Mononuclear cell (primary cell): ENCODE measurements at regions not wholly inside any gene's neighbourhood (a gene's known extent, or its start where the extent isn't known, plus 50 kb on each side); places are given as distances from the start of the nearest gene placed in this dataset.
"Not testable (repeated sequence)": the region's sequence is repeated elsewhere in the genome, so short reads cannot be mapped to it uniquely, and the experiment has no call there.

Experiments used
- H3K27me3 ChIP-seq: 2 replicates; pipeline ENCODE4 v1.6.0; 2011; ENCODE audit warnings: low read length, control low read depth; ENCODE audit not compliant: insufficient read depth
- H3K4me1 ChIP-seq: 2 replicates; pipeline ENCODE4 v1.5.1; 2011; ENCODE audit warnings: mild to moderate bottlenecking, low read length, control low read depth; ENCODE audit not compliant: insufficient read depth
- H3K4me3 ChIP-seq: 2 replicates; pipeline ENCODE4 v1.5.1; 2011; ENCODE audit warnings: mild to moderate bottlenecking, low read length, moderate library complexity
- H3K9me3 ChIP-seq: 2 replicates; pipeline ENCODE4 v1.5.1; 2011; ENCODE audit warnings: low read depth, mild to moderate bottlenecking, control low read depth, low read length

GRCh38 chr4:189809241-189809735 is 131.4 kb upstream of the FRG1 start:
- no peaks in the 10 kb centered on the region for H3K27me3 ChIP-seq
- H3K9me3 ChIP-seq: no peaks in the 10 kb centered on the region
- H3K4me1 ChIP-seq: no peaks in the 10 kb centered on the region
- no peak overlapping the region for H3K4me3 ChIP-seq

DNA sequence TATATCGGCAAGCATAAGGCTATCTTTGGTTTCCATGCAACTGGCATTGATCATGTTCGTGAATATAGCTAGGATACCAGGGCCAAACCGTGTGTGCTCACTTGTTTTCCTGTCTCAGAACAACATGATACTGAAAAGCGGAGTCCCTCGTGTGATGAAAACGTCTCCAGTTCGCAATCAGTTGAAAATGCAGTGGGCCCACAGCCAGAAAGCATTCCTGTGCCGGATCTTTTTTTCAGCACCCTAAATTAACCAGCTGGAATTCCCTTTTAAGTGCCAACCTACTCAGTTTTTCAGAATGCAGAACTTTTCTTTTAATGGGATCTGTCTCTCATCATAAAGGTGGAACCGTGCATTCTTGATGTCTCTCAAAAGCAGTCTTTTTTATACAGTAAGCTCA is 130.8 kb upstream of the FRG1 start:
- Histone ChIP-seq H3K4me3 (no peak overlapping the region), H3K4me1 (no peaks in the 10 kb centered on the region), H3K9me3 (no peaks in the 10 kb centered on the region), H3K27me3 (no peaks in the 10 kb centered on the region)

- H3K4me1 ChIP-seq, H3K4me3 ChIP-seq, H3K9me3 ChIP-seq, H3K27me3 ChIP-seq: not testable (repeated sequence)
Observed at GRCh38 chr4:189810318-189811181, 130.1 kb upstream of the FRG1 start.

DNA sequence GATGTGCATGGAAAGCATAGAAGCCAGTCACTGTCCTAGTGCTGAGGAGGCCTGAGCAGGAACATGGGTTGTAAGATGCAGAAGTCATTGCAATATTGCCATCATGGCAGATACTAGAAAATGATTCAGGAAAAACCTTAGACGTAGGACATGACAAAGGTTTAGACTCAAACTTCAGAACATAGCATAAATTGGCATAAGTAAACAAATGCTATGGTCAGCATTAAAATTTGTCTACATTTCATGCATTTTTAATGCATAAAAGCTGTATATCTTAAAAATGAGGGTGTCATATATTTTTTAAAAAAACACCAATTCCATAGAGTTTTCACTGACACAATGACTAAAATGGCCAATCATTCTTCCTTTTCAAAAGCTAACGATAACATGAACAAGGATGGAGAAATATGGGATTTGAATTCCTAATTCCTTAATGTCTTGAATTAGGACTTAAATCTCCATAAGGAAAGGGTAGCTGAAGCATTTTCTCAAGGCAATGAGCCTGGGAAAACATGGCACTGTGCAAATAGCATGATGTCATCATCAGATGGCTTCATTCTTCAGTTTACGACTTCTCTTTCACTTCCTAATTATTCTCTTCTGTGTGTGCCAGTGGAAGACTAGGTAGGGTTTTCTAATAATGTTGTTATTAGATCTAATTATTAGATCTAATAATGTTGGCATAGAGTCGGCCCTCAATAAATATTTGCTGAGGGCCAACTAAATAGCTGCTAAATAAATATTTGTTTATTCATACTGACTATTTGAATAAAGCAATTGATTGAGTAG is 125.1 kb upstream of the FRG1 start:
- Histone ChIP-seq H3K4me3 (no peak overlapping the region), H3K9me3 (no peaks in the 10 kb centered on the region), H3K4me1 (no peaks in the 10 kb centered on the region), H3K27me3 (no peaks in the 10 kb centered on the region)

DNA sequence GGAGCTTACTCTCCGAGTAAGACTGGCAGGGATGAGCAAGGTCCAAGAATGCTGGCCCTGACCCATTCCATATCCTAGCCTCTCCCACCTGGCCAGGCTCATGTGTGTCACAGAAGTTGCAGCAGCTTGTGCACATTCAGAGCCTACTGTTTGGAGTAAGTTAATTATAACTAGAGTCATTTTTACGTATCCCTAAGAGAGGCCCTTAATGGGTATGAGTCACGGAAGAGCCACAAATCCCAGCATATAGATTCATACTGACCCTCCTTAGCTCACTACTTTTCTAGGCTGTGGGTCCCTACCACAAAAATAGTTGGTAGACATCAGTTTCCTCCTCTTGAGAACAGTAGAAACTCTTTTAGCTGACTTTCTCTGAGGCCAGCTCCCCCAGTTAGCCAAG is 118.3 kb upstream of the FRG1 start:
- Histone ChIP-seq H3K4me1 (no peaks in the 10 kb centered on the region), H3K4me3 (no peak overlapping the region), H3K27me3 (no peaks in the 10 kb centered on the region), H3K9me3 (no peaks in the 10 kb centered on the region)

GRCh38 chr4:189823591-189823990 is 117.1 kb upstream of the FRG1 start:
- H3K27me3 ChIP-seq: no peaks in the 10 kb centered on the region
- no peaks in the 10 kb centered on the region for H3K4me1 ChIP-seq
- H3K4me3 ChIP-seq: no peak overlapping the region

DNA sequence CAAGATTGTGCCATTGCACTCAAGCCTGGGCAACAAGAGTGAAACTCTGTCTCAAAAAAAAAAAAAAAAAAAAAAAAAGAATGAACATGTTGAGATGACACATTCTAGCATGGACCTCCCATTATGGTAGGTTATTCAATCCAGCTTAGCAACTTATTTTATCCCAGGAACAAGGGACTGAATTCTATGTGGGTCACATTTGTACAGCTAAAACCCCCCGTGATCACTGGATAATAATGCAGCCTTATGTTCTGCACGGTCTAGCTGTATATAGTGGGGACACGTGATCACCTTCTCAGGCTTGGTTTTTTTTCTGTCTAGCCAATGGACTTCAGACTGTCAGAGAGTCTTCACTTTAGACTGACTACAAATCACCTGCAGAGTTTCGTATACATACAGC is 115.2 kb upstream of the FRG1 start:
- no peaks in the 10 kb centered on the region for H3K27me3 ChIP-seq
- H3K4me1 ChIP-seq: no peaks in the 10 kb centered on the region
- H3K9me3 ChIP-seq: no peaks in the 10 kb centered on the region
- no peak overlapping the region for H3K4me3 ChIP-seq

More at GRCh38 chr4:189823591-189823990, 117.1 kb upstream of the FRG1 start:
- no peaks in the 10 kb centered on the region for H3K9me3 ChIP-seq

- H3K4me1 ChIP-seq: no peaks in the 10 kb centered on the region
- no peaks in the 10 kb centered on the region for H3K9me3 ChIP-seq
- no peaks in the 10 kb centered on the region for H3K27me3 ChIP-seq
- H3K4me3 ChIP-seq: no peak overlapping the region
Observed at GRCh38 chr4:189826657-189827056, 114.0 kb upstream of the FRG1 start.

- Histone ChIP-seq H3K4me3 (no peak overlapping the region), H3K4me1 (no peaks in the 10 kb centered on the region), H3K9me3 (no peaks in the 10 kb centered on the region), H3K27me3 (no peaks in the 10 kb centered on the region)
Observed at GRCh38 chr4:189828081-189828697, 112.5 kb upstream of the FRG1 start.

DNA sequence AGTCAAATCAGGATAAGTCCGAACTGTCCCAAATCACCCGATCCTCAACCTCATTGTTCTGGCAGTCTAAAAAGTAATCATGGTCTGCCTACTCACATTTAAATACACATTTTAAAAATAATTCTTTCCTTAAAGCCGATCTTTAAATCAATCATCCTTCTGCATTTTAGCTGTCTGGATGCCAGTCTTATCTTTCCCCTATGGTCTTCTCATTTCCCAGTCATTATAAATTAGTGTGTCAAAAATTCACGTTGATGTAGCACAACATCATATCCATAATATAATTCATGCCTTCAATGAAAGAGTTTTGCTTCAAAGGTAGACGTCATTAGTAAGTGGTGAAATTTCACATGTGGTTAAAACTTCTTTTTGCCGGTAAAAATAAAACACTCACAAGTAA is 108.1 kb upstream of the FRG1 start:
- H3K4me3 ChIP-seq: no peak overlapping the region

GRCh38 chr4:189834616-189835015 is 106.1 kb upstream of the FRG1 start:
- H3K9me3 ChIP-seq: peaks cover 4% of the 10 kb centered on the region
- H3K27me3 ChIP-seq: no peaks in the 10 kb centered on the region
- no peaks in the 10 kb centered on the region for H3K4me1 ChIP-seq
- no peak overlapping the region for H3K4me3 ChIP-seq

More for the DNA sequence above, 108.1 kb upstream of the FRG1 start:
- H3K27me3 ChIP-seq: no peaks in the 10 kb centered on the region
- H3K9me3 ChIP-seq: peaks cover 4% of the 10 kb centered on the region
- H3K4me1 ChIP-seq: no peaks in the 10 kb centered on the region

DNA sequence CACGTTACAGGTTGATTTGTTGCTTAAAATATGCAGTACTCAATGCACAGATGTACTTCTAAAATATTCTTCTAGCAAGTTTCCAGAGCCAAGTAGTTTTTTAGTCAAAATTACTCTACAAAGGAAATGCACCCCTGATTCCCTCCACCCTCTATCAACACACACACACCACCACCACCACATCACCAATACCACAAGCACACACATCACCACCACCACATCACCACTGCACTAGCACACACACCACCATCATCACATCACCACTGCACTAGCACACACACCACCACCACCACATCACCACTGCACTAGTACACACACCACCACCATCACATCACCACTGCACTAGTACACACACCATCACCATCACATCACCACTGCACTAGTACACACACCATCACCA is 105.2 kb upstream of the FRG1 start:
- H3K4me1 ChIP-seq: no peaks in the 10 kb centered on the region
- H3K9me3 ChIP-seq: peaks cover 4% of the 10 kb centered on the region
- no peak overlapping the region for H3K4me3 ChIP-seq
- no peaks in the 10 kb centered on the region for H3K27me3 ChIP-seq

GRCh38 chr4:189837471-189837870 is 103.2 kb upstream of the FRG1 start:
- Histone ChIP-seq H3K9me3 (peaks cover 4% of the 10 kb centered on the region), H3K4me1 (no peaks in the 10 kb centered on the region), H3K27me3 (no peaks in the 10 kb centered on the region), H3K4me3 (no peak overlapping the region)

DNA sequence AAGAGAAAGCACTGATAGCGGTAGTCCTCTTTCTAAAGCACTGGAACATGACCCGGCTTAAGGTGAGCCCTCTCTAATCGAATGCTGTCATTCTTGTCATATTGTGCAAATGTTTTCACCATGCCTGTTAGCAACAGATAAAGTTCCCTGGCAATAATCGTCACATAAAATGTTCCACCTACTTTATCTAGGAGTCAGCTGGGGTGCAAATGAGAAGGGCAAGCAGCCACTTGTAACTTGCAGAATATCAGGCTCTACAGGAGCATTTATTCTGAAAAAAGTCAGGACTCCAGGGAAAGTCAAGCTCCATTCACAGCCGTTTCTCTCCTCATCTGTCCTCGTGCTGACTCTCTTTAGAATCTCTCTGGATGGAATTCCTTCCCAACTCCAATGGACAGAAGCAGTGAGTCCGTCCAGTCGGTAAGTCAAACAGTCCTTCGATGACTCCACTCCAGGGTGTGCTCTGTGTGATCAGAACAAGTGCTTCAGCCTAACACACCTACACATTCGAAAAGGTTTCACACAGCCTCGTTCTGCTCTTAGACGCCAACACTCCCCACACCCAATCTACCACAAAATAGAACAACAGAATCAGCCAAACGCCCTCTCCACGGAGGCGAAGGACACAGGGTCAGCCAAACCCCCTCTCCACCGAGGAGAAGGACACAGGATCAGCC is 101.7 kb upstream of the FRG1 start:
- peaks cover 4% of the 10 kb centered on the region for H3K9me3 ChIP-seq
- no peak overlapping the region for H3K4me3 ChIP-seq
- no peaks in the 10 kb centered on the region for H3K27me3 ChIP-seq
- H3K4me1 ChIP-seq: no peaks in the 10 kb centered on the region

- no peaks in the 10 kb centered on the region for H3K4me1 ChIP-seq
- H3K4me3 ChIP-seq: no peak overlapping the region
- peaks cover 3% of the 10 kb centered on the region for H3K9me3 ChIP-seq
Observed at GRCh38 chr4:189840356-189840755, 100.3 kb upstream of the FRG1 start.

More at GRCh38 chr4:189840356-189840755, 100.3 kb upstream of the FRG1 start:
- H3K27me3 ChIP-seq: no peaks in the 10 kb centered on the region
